HEK293 (cell line): ENCODE measurements at regions not wholly inside any gene's neighbourhood (a gene's known extent, or its start where the extent isn't known, plus 50 kb on each side); places are given as distances from the start of the nearest gene placed in this dataset.

Source experiments
- CTCF ChIA-PET: fragments of 350-600 bp; formaldehyde crosslinking; extraction: SDS; loops from one replicate; lab custom pipeline; 2021; ENCODE audit warnings: antibody characterized with exemption; lab: Yijun Ruan, JAX
- POLR2A ChIA-PET: fragments of 300-600 bp; formaldehyde crosslinking; extraction: SDS; loops from one replicate; lab custom pipeline; 2020; ENCODE audit warnings: antibody characterized with exemption, inconsistent platforms; lab: Yijun Ruan, JAX
- H3K27ac ChIP-seq: fragments of 200-500 bp; sonication (Bioruptor generic); 2 replicates; pipeline ENCODE4 v1.5.1; 2014; ENCODE audit warnings: low read depth, low read length, control low read depth, inconsistent platforms; ENCODE audit errors: extremely low read depth
- H3K36me3 ChIP-seq, 2 experiments: fragments of 200-500 bp in 1 of 2; sonication (Bioruptor generic) in 1 of 2; 1 replicate in 1 of 2; 2 replicates in 1 of 2; pipeline ENCODE4 v1.5.1; 2014 to 2017; ENCODE audit warnings: inconsistent platforms in 2 of 2, low read length in 2 of 2; ENCODE audit not compliant: control insufficient read depth in 2 of 2, insufficient read depth in 1 of 2
- H3K4me1 ChIP-seq: fragments of 200-500 bp; sonication (Bioruptor generic); 2 replicates; pipeline ENCODE4 v1.5.1; 2014; ENCODE audit warnings: mild to moderate bottlenecking, low read length, inconsistent platforms; ENCODE audit not compliant: control insufficient read depth, insufficient read depth
- H3K4me3 ChIP-seq: 2 replicates; pipeline ENCODE4 v1.5.1; 2011; ENCODE audit warnings: low read depth, mild to moderate bottlenecking, control low read depth, low read length, moderate library complexity
- H3K9me3 ChIP-seq: fragments of 200-500 bp; sonication (Bioruptor generic); 2 replicates; pipeline ENCODE4 v1.5.1; 2014; ENCODE audit warnings: low read depth, low read length, inconsistent platforms; ENCODE audit not compliant: control insufficient read depth, insufficient read depth
- BCL11B ChIP-seq: fragments of 450-650 bp; formaldehyde crosslinking; IDR thresholded peaks from 2 replicates; pipeline ENCODE4 v1.5.1; 2016; ENCODE audit warnings: low read depth, missing biosample characterization, missing genetic modification characterization
- HOXA7 ChIP-seq: sonication (generic); formaldehyde crosslinking; IDR thresholded peaks from 2 replicates; pipeline ENCODE4 v1.8.1; 2022; ENCODE audit warnings: missing genetic modification reagents, borderline replicate concordance
- MEIS1 ChIP-seq: sonication (generic); formaldehyde crosslinking; IDR thresholded peaks from 2 replicates; pipeline ENCODE4 v1.8.1; 2022; ENCODE audit warnings: missing genetic modification reagents, mild to moderate bottlenecking, borderline replicate concordance
- SP2 ChIP-seq: fragments of 450-650 bp; formaldehyde crosslinking; IDR thresholded peaks from 2 replicates; pipeline ENCODE4 v1.5.1; 2016; ENCODE audit warnings: missing biosample characterization, missing genetic modification characterization
- ZFP37 ChIP-seq: fragments of 450-650 bp; formaldehyde crosslinking; IDR thresholded peaks from 2 replicates; pipeline ENCODE4 v1.5.1; 2016; ENCODE audit warnings: missing biosample characterization, missing genetic modification characterization
- ZFP41 ChIP-seq: fragments of 450-650 bp; formaldehyde crosslinking; IDR thresholded peaks from 2 replicates; pipeline ENCODE4 v1.5.1; 2016; ENCODE audit warnings: missing biosample characterization, missing genetic modification characterization, borderline replicate concordance
- ZNF140 ChIP-seq: fragments of 450-650 bp; formaldehyde crosslinking; IDR thresholded peaks from 2 replicates; pipeline ENCODE4 v1.5.1; 2016; ENCODE audit warnings: missing biosample characterization, missing genetic modification characterization
- ZNF184 ChIP-seq: fragments of 450-650 bp; IDR thresholded peaks from 2 replicates; pipeline ENCODE4 v1.5.1; 2018; ENCODE audit warnings: missing biosample characterization, mild to moderate bottlenecking, missing genetic modification characterization
- ZNF211 ChIP-seq: fragments of 450-650 bp; formaldehyde crosslinking; IDR thresholded peaks from 2 replicates; pipeline ENCODE4 v1.5.1; 2016; ENCODE audit warnings: low read depth, missing biosample characterization, missing genetic modification characterization
- ZNF23 ChIP-seq: fragments of 450-650 bp; formaldehyde crosslinking; IDR thresholded peaks from 2 replicates; pipeline ENCODE4 v1.5.1; 2016; ENCODE audit warnings: missing biosample characterization, missing genetic modification characterization, borderline replicate concordance
- ZNF274 ChIP-seq, 2 experiments: fragments of 200-500 bp in 1 of 2; fragments of 450-650 bp in 1 of 2; sonication (Bioruptor generic) in 1 of 2; formaldehyde crosslinking in 1 of 2; IDR thresholded peaks; 2 replicates each; pipeline versions ENCODE4 v1.5.1 to v1.6.1; 2014 to 2016; ENCODE audit warnings: borderline replicate concordance in 1 of 2, inconsistent platforms in 1 of 2, low read length in 1 of 2, missing biosample characterization in 1 of 2, missing genetic modification characterization in 1 of 2
- ZNF521 ChIP-seq: fragments of 450-650 bp; formaldehyde crosslinking; IDR thresholded peaks from 2 replicates; pipeline ENCODE4 v1.5.1; 2017; ENCODE audit warnings: missing biosample characterization, mild to moderate bottlenecking, missing genetic modification characterization
- ZNF544 ChIP-seq: fragments of 450-650 bp; formaldehyde crosslinking; IDR thresholded peaks from 2 replicates; pipeline ENCODE4 v1.5.0; 2017; ENCODE audit warnings: missing biosample characterization, missing genetic modification characterization
- ZNF658 ChIP-seq: fragments of 450-650 bp; formaldehyde crosslinking; IDR thresholded peaks from 2 replicates; pipeline ENCODE4; 2016; ENCODE audit warnings: missing biosample characterization, missing genetic modification characterization
- ZNF677 ChIP-seq: fragments of 450-650 bp; IDR thresholded peaks from 2 replicates; pipeline ENCODE4 v1.5.0; 2018; ENCODE audit warnings: missing biosample characterization, mild to moderate bottlenecking, missing genetic modification characterization, moderate library complexity
- ZNF76 ChIP-seq: fragments of 450-650 bp; formaldehyde crosslinking; IDR thresholded peaks from 2 replicates; pipeline ENCODE4; 2016; ENCODE audit warnings: low read depth, missing biosample characterization, missing genetic modification characterization, borderline replicate concordance
- ZNF791 ChIP-seq: fragments of 450-650 bp; formaldehyde crosslinking; IDR thresholded peaks from 2 replicates; pipeline ENCODE4 v1.5.1; 2016; ENCODE audit warnings: missing biosample characterization, missing genetic modification characterization
- ZNF830 ChIP-seq: fragments of 450-650 bp; IDR thresholded peaks from 2 replicates; pipeline ENCODE4 v1.5.0; 2018; ENCODE audit warnings: missing biosample characterization, missing genetic modification characterization, low read depth, mild to moderate bottlenecking, moderate library complexity
- TF ChIP-seq, protein P1 (sequence below): fragments of 450-650 bp; formaldehyde crosslinking; IDR thresholded peaks from 2 replicates; pipeline ENCODE4 v1.5.1; 2016; ENCODE audit warnings: missing biosample characterization, missing genetic modification characterization
- TF ChIP-seq, protein P2 (sequence below): fragments of 450-650 bp; formaldehyde crosslinking; IDR thresholded peaks from 2 replicates; pipeline ENCODE4 v1.5.1; 2016; ENCODE audit warnings: missing biosample characterization, missing genetic modification characterization
- TF ChIP-seq, protein P3 (sequence below): fragments of 450-650 bp; formaldehyde crosslinking; IDR thresholded peaks from 2 replicates; pipeline ENCODE4 v1.5.1; 2016; ENCODE audit warnings: missing biosample characterization, missing genetic modification characterization

DNA sequence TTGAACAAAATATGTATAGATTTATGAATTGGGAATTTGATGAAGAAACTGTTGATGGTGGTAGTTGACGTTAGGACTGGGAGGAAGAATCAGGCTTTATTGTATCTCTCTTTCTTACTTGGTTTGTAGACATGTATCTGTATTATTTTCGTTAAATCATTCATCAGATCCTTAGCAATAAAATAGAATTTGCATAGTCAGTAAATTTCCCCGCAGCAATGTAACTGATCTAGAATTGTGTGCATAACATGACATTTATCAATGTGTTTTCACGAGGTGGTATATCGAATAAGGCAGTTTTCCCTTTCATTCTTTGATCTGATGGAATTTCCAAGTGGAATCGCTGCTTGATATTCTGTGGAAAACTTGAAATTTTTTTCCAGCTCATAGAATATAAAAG, 308.8 kb downstream of the SPRY1 start:
- CTCF ChIA-PET = no interaction called here
- TF ChIP-seq MEIS1 (CRISPR knock-in tag) = no peak
- TF ChIP-seq ZNF521 (tag by site-specific recombination) = no peak
- no peak for TF ChIP-seq ZNF544 (tag by site-specific recombination)
- TF ChIP-seq ZFP37 (tag by site-specific recombination) = no peak
- TF ChIP-seq ZFP41 (tag by site-specific recombination) = no peak
- no peak for TF ChIP-seq ZNF23 (tag by site-specific recombination)
- TF ChIP-seq ZNF830 (tag by site-specific recombination) = no peak
- no peak for TF ChIP-seq ZNF658 (tag by site-specific recombination)
- no peak for TF ChIP-seq HOXA7 (CRISPR knock-in tag)
- TF ChIP-seq BCL11B (tag by site-specific recombination) = no peak
- TF ChIP-seq, protein P1, sequence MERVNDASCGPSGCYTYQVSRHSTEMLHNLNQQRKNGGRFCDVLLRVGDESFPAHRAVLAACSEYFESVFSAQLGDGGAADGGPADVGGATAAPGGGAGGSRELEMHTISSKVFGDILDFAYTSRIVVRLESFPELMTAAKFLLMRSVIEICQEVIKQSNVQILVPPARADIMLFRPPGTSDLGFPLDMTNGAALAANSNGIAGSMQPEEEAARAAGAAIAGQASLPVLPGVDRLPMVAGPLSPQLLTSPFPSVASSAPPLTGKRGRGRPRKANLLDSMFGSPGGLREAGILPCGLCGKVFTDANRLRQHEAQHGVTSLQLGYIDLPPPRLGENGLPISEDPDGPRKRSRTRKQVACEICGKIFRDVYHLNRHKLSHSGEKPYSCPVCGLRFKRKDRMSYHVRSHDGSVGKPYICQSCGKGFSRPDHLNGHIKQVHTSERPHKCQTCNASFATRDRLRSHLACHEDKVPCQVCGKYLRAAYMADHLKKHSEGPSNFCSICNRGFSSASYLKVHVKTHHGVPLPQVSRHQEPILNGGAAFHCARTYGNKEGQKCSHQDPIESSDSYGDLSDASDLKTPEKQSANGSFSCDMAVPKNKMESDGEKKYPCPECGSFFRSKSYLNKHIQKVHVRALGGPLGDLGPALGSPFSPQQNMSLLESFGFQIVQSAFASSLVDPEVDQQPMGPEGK = no peak
- no peak for TF ChIP-seq ZNF274 (IDR thresholded peaks at IDR 0.05; ENCODE audit: low read length)
- TF ChIP-seq ZNF274 (tag by site-specific recombination; IDR thresholded peaks at IDR 0.05; ENCODE audit: borderline replicate concordance) = no peak
- no peak for TF ChIP-seq ZNF677 (tag by site-specific recombination)
- no peak for TF ChIP-seq ZNF791 (tag by site-specific recombination)
- TF ChIP-seq ZNF76 (tag by site-specific recombination) = no peak
- TF ChIP-seq, protein P2, sequence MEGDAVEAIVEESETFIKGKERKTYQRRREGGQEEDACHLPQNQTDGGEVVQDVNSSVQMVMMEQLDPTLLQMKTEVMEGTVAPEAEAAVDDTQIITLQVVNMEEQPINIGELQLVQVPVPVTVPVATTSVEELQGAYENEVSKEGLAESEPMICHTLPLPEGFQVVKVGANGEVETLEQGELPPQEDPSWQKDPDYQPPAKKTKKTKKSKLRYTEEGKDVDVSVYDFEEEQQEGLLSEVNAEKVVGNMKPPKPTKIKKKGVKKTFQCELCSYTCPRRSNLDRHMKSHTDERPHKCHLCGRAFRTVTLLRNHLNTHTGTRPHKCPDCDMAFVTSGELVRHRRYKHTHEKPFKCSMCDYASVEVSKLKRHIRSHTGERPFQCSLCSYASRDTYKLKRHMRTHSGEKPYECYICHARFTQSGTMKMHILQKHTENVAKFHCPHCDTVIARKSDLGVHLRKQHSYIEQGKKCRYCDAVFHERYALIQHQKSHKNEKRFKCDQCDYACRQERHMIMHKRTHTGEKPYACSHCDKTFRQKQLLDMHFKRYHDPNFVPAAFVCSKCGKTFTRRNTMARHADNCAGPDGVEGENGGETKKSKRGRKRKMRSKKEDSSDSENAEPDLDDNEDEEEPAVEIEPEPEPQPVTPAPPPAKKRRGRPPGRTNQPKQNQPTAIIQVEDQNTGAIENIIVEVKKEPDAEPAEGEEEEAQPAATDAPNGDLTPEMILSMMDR = no peak
- TF ChIP-seq SP2 (tag by site-specific recombination) = no peak
- no peak for TF ChIP-seq ZNF184
- TF ChIP-seq ZNF140 (tag by site-specific recombination) = no peak
- TF ChIP-seq ZNF211 (tag by site-specific recombination) = no peak
- Histone ChIP-seq H3K36me3 (no peaks in the 10 kb centered on the region), H3K9me3 (no peaks in the 10 kb centered on the region), H3K4me3 (no peak overlapping the region), H3K4me1 (no peaks in the 10 kb centered on the region), H3K27ac (no peak overlapping the region)
- POLR2A ChIA-PET = interaction anchor here (0.7 kb wide), 1 partner anchor 1473 kb away, joined by 7 read pairs; no protein-coding TSS in a partner anchor

DNA sequence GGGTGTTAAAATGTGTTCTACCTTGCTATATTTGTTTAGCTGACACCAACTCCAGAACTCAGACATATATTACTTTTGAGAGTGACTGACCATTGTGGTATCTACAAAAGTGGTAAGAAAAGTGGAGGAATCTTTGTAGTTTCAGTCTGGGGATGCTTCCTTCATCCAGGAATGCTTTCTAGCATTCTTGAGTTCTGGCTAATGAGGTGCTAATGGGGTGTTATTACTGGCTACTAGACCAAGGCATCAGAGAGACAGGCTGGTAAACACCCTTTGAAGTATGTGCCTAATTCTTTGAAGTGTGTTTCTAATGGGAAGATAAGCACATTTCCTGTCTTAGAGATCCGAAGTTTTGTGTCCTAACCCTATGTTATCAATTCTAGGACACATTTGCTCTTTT, 310.4 kb downstream of the SPRY1 start:
- H3K4me3 ChIP-seq = no peak overlapping the region
- CTCF ChIA-PET = no interaction called here

More for the DNA sequence above, 310.4 kb downstream of the SPRY1 start:
- TF ChIP-seq, protein P3, sequence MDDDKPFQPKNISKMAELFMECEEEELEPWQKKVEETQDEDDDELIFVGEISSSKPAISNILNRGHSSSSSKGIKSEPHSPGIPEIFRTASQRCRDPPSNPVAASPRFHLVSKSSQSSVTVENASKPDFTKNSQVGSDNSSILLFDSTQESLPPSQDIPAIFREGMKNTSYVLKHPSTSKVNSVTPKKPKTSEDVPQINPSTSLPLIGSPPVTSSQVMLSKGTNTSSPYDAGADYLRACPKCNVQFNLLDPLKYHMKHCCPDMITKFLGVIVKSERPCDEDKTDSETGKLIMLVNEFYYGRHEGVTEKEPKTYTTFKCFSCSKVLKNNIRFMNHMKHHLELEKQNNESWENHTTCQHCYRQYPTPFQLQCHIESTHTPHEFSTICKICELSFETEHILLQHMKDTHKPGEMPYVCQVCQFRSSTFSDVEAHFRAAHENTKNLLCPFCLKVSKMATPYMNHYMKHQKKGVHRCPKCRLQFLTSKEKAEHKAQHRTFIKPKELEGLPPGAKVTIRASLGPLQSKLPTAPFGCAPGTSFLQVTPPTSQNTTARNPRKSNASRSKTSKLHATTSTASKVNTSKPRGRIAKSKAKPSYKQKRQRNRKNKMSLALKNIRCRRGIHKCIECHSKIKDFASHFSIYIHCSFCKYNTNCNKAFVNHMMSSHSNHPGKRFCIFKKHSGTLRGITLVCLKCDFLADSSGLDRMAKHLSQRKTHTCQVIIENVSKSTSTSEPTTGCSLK = no peak
- POLR2A ChIA-PET = no interaction called here
- Histone ChIP-seq H3K36me3 (no peaks in the 10 kb centered on the region), H3K9me3 (no peaks in the 10 kb centered on the region), H3K4me1 (no peaks in the 10 kb centered on the region), H3K27ac (no peak overlapping the region)
